ENCODE measurements at regions not wholly inside any gene's neighbourhood (a gene's known extent, or its start where the extent isn't known, plus 50 kb on each side); places are given as distances from the start of the nearest gene placed in this dataset.

GRCh38 chr9:16121601-16122286 is 568.9 kb downstream of the CCDC171 start:
- TF ChIP-seq CTCF (IDR thresholded peaks at IDR 0.05; ENCODE audit: low read depth, low read length) = no peak
- DNase-seq (ENCODE audit: extremely low read depth, low read depth) = no peak

- no peak for DNase-seq (ENCODE audit: extremely low read depth, low read depth)
- TF ChIP-seq CTCF (IDR thresholded peaks at IDR 0.05; ENCODE audit: low read depth, low read length) = no peak
Observed at GRCh38 chr9:16125629-16126028, 572.8 kb downstream of the CCDC171 start.

- no peak for DNase-seq (ENCODE audit: extremely low read depth, low read depth)
- TF ChIP-seq CTCF (IDR thresholded peaks at IDR 0.05; ENCODE audit: low read depth, low read length) = no peak
Observed at GRCh38 chr9:16126042-16126441, 573.2 kb downstream of the CCDC171 start.

GRCh38 chr9:16128003-16128402 is 575.2 kb downstream of the CCDC171 start:
- no peak for DNase-seq (ENCODE audit: extremely low read depth, low read depth)

GRCh38 chr9:16131264-16131663 is 578.4 kb downstream of the CCDC171 start:
- no peak; the same call in 1 of the 2 replicates for TF ChIP-seq CTCF (IDR thresholded peaks at IDR 0.05; ENCODE audit: low read depth, low read length)
- DNase-seq (ENCODE audit: extremely low read depth, low read depth) = no peak

More at GRCh38 chr9:16128003-16128402, 575.2 kb downstream of the CCDC171 start:
- no peak for TF ChIP-seq CTCF (IDR thresholded peaks at IDR 0.05; ENCODE audit: low read depth, low read length)

GRCh38 chr9:16132513-16132912 is 579.7 kb downstream of the CCDC171 start:
- DNase-seq (ENCODE audit: extremely low read depth, low read depth) = no peak
- no peak for TF ChIP-seq CTCF (IDR thresholded peaks at IDR 0.05; ENCODE audit: low read depth, low read length)

GRCh38 chr9:16133032-16133431 is 580.2 kb downstream of the CCDC171 start:
- DNase-seq (ENCODE audit: extremely low read depth, low read depth) = no peak
- TF ChIP-seq CTCF (IDR thresholded peaks at IDR 0.05; ENCODE audit: low read depth, low read length) = no peak
